HG03135 (cell line): ENCODE measurements at regions not wholly inside any gene's neighbourhood (a gene's known extent, or its start where the extent isn't known, plus 50 kb on each side); places are given as distances from the start of the nearest gene placed in this dataset.
A peak's percentile ranks its signal among the peaks of the same experiment; 100 is the strongest.
"Not testable (repeated sequence)": the region's sequence is repeated elsewhere in the genome, so short reads cannot be mapped to it uniquely, and the experiment has no call there.

Experiments
- ATAC-seq: cut with Tn5 transposase; IDR thresholded peaks from one replicate; pipeline ENCODE4 v1.9.1; 2021; ENCODE audit warnings: mild to moderate bottlenecking, moderate library complexity; ENCODE audit not compliant: unreplicated experiment

- not testable (repeated sequence) for ATAC-seq
Measured at GRCh38 chr3:124651416-124651815, 78.8 kb upstream of the UMPS start.

- peak; percentile 59 for ATAC-seq
Measured at GRCh38 chr3:124652009-124652408, 78.2 kb upstream of the UMPS start.

GRCh38 chr3:124653071-124653796, 77.0 kb upstream of the UMPS start:
- no peak for ATAC-seq

- ATAC-seq = no peak
Measured at GRCh38 chr3:124653797-124654469, 76.3 kb upstream of the UMPS start.

GRCh38 chr3:124654470-124654845, 75.8 kb upstream of the UMPS start:
- no peak for ATAC-seq

- ATAC-seq = no peak
Measured at GRCh38 chr3:124656531-124656930, 73.7 kb upstream of the UMPS start.

- no peak for ATAC-seq
Measured at GRCh38 chr3:124657138-124657537, 73.1 kb upstream of the UMPS start.

GRCh38 chr3:124658270-124658669, 72.0 kb upstream of the UMPS start:
- no peak for ATAC-seq

GRCh38 chr3:124659175-124659574, 71.1 kb upstream of the UMPS start:
- ATAC-seq = no peak

GRCh38 chr3:124660599-124660998, 69.7 kb upstream of the UMPS start:
- ATAC-seq = no peak

GRCh38 chr3:124663690-124664089, 66.6 kb upstream of the UMPS start:
- no peak for ATAC-seq

- ATAC-seq = no peak
Measured at GRCh38 chr3:124664804-124665203, 65.4 kb upstream of the UMPS start.

GRCh38 chr3:124666067-124666466, 64.2 kb upstream of the UMPS start:
- ATAC-seq = no peak

GRCh38 chr3:124669470-124669869, 60.8 kb upstream of the UMPS start:
- no peak for ATAC-seq

- ATAC-seq = no peak
Measured at GRCh38 chr3:124671106-124671505, 59.1 kb upstream of the UMPS start.

- ATAC-seq = no peak
Measured at GRCh38 chr3:124674336-124674735, 55.9 kb upstream of the UMPS start.

GRCh38 chr3:124676236-124676635, 54.0 kb upstream of the UMPS start:
- no peak for ATAC-seq

GRCh38 chr3:124679048-124679638, 51.1 kb upstream of the UMPS start:
- no peak for ATAC-seq
